HG03342 (cell line): ENCODE measurements at regions not wholly inside any gene's neighbourhood (a gene's known extent, or its start where the extent isn't known, plus 50 kb on each side); places are given as distances from the start of the nearest gene placed in this dataset.

ENCODE experiments used
- ATAC-seq: cut with Tn5 transposase; IDR thresholded peaks from one replicate; pipeline ENCODE4 v1.9.1; 2021; ENCODE audit warnings: mild to moderate bottlenecking, moderate library complexity; ENCODE audit not compliant: unreplicated experiment

- ATAC-seq = no peak
Measured at GRCh38 chr2:101558740-101559525, 84.0 kb upstream of the RFX8 start.

GRCh38 chr2:101556033-101556459 lies 81.1 kb upstream of the RFX8 start:
- no peak for ATAC-seq

GRCh38 chr2:101551336-101551888 lies 76.5 kb upstream of the RFX8 start:
- no peak for ATAC-seq

- ATAC-seq = no peak
Measured at GRCh38 chr2:101550555-101550954, 75.6 kb upstream of the RFX8 start.

- no peak for ATAC-seq
Measured at GRCh38 chr2:101549371-101549770, 74.5 kb upstream of the RFX8 start.

DNA sequence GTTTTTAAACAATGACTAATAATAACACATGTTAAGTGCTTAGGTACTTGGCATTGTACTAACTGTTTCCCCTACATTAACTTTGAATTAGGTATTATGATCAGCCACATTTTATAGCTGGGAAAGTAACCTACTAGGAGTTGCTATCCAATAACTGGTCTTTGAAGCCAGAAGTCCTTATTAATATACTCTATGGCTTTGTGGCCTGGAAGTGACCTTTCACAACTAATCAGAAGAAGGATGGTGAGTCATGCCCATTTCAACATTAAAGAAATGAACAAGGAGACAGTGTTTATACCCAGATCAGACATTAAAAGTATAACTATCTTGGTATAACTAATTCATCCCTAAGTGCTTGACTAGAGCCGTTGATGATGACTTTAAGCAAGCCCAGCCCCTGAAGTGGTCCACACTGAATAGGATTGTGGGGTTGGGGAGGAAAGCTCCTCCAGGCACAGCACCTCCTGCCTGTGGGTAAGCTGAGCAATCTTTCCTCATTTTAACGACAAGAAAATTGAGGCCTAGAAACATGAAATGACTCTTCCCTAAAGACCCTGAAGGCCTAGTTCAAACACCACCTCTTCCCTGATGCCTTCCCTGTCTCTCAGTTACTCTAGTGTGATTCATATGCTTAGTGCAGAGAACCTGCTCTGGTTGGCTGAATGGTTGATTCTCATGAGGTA lies 71.6 kb upstream of the RFX8 start:
- ATAC-seq = no peak

DNA sequence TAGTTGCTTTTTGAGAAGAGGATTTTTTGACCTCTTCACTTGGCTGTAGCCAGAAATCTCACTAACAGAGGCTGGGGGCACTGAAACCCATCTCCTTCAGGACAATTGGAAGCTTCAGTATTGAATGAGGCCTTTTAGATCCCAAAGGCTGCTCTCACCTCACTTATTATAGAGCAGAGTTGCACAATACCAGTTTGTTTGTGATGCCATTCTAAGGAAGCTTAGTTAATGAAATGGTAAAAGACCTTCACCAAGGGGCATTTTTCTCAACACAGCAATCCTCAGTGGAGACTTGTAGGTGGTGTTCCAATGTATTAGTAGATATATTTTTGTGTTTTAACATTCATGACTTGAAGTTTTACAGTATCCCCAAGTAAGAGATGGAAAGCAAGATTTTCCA lies 71.0 kb upstream of the RFX8 start:
- no peak for ATAC-seq

DNA sequence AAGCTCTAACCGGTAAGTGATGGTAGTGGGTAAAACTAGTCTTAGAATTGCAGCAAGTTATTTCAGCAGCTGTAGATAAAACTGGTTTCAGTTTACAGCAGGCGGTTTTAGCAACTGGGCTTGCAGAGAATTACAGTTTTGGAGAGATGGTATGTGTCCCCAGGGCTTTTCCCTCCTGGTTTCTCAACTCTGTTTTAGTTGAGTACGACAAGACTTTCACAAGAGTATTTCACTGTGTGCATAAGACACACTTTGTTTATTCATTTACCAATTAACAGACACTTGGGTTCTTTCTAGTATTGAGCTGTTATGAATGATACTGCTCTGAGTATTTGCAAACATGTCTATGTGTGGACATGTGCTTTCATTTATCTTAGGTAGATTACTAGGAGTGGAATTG lies 65.6 kb upstream of the RFX8 start:
- no peak for ATAC-seq

DNA sequence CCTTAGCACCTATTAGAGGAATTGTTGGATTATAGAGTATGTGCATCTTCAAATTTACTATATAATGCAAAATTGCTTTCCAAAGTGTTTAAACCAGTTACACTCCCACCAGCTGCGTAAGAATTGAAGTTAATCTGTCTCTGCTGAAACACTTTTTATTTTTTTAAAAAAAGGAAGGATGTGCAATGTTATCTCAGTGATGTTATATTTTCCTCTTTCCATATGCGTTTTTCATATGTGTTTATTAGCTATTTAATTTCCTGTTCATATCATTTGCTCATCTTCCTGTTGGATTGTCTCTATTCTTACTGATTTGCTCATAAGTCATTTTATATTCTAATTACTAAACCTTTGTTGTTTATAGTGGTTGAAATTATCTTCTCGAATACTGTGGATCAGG lies 63.2 kb upstream of the RFX8 start:
- ATAC-seq = no peak

- no peak for ATAC-seq
Measured at GRCh38 chr2:101534149-101534611, 59.3 kb upstream of the RFX8 start.

DNA sequence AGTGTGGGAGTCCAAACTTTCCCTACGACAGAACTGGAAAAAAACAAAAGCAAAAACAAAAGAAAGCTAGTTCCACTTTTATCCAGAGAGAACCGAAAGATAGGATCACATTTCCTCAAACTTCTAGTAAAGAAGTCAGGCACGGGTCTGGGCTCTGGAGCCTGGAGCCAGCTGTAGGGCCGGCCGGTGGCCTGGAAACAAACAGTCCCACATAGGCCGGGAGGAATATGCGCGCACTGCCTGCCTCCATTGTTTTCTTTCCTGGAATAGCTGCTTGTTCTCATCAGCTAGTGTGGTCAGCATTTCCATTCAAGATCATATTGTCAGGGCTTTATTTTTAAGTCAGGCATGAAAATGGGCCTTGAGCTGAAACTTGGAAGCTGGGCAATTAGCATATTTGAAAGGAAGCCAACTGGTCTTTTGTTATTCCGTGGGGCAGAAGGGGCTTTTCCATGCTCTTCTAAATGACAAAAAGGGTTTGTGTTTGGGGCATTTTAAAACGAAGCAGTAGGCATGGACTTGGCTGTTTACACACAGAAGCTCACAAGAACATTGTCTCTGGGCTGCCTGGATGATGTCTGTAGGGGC lies 58.7 kb upstream of the RFX8 start:
- ATAC-seq = no peak

GRCh38 chr2:101528501-101528900 lies 53.6 kb upstream of the RFX8 start:
- no peak for ATAC-seq

GRCh38 chr2:101524806-101525430 lies 50.0 kb upstream of the RFX8 start:
- ATAC-seq = no peak
